Heart right ventricle (tissue), 16 donors: ENCODE measurements at regions not wholly inside any gene's neighbourhood (a gene's known extent, or its start where the extent isn't known, plus 50 kb on each side); places are given as distances from the start of the nearest gene placed in this dataset.

Experiments used
- ATAC-seq, 8 donors: fragments of 200-7000 bp; cut with Tn5 transposase; one replicate each; pipeline ENCODE4 v1.9.1; 2020; ENCODE audit warnings: mild to moderate bottlenecking in 8 of 8, moderate library complexity in 8 of 8, moderate number of reproducible peaks in 1 of 8
- DNase-seq, 2 donors: peaks; one replicate each; pipeline ENCODE4 v3.0.0-alpha.2; 2020
- H3K27ac ChIP-seq, 10 donors: fragments of 200-600 bp; sonication (generic) in 2 of 10; one replicate each; pipeline versions ENCODE4 v1.5.0 to v1.8.0; 2020 to 2022; ENCODE audit warnings: mild to moderate bottlenecking in 3 of 10
- H3K27me3 ChIP-seq, 7 donors: fragments of 200-600 bp; one replicate each; pipeline ENCODE4 v1.8.0; 2021 to 2022; ENCODE audit warnings: mild to moderate bottlenecking in 2 of 7
- H3K36me3 ChIP-seq, 9 donors: fragments of 200-600 bp; sonication (generic) in 1 of 9; one replicate each; pipeline versions ENCODE4 v1.5.0 to v1.8.0; 2020 to 2022; ENCODE audit warnings: mild to moderate bottlenecking in 2 of 9
- H3K4me1 ChIP-seq, 9 donors: fragments of 200-600 bp; sonication (generic) in 1 of 9; one replicate each; pipeline versions ENCODE4 v1.5.0 to v1.8.0; 2020 to 2022; ENCODE audit warnings: mild to moderate bottlenecking in 4 of 9
- H3K4me3 ChIP-seq, 10 donors: fragments of 200-600 bp; sonication (generic) in 2 of 10; one replicate each; pipeline versions ENCODE4 v1.5.0 to v1.8.0; 2020 to 2022; ENCODE audit warnings: mild to moderate bottlenecking in 7 of 10, moderate library complexity in 2 of 10
- H3K9me3 ChIP-seq, 11 donors: fragments of 200-600 bp in 10 of 11; sonication (generic) in 2 of 11; one replicate each; pipeline versions ENCODE4 v1.5.0 to v1.8.0; 2013 to 2022; ENCODE audit warnings: mild to moderate bottlenecking in 2 of 11, control low read depth in 1 of 11, moderate library complexity in 1 of 11
- CTCF ChIP-seq, 9 donors: fragments of 200-600 bp; sonication (generic) in 2 of 9; IDR thresholded peaks; one replicate each; pipeline versions ENCODE4 v1.5.0 to v1.8.0; 2021 to 2022; ENCODE audit warnings: antibody characterized with exemption in 9 of 9, mild to moderate bottlenecking in 5 of 9, moderate library complexity in 1 of 9
- WGBS, 2 donors: extraction: QIAGEN DNeasy Blood & Tissue Kit; methylation state at CpG; one replicate each; pipeline ENCODE4 v1.1.7; 2013; ENCODE audit warnings: inconsistent platforms in 1 of 2; 5-methylcytosine and 5-hydroxymethylcytosine counted together
- intact Hi-C, 10 donors: fragments of 100-400 bp; cut with DNase I; formaldehyde crosslinking; loops; one replicate each; pipeline versions ENCODE4 v1.11.1 to v1.14.2; 2022
- donor health status: Arrhythmogenic right ventricular cardiomyopathy.
- donor health status: ischemic (EF 13 %, LVEDD 7.1; RV severe dilation, severe dysfunction).
- donor health status: healthy with polysubstance abuse.
- donor health status: DM: no; HTN: yes; CAD: no.
- donor health status: DM: no; HTN: no; CAD: no.
- donor health status: ischemic (EF 25% LVEDD 6.9; RV normal size, moderate dysfunction).
- donor health status: ischemic (EF 25% LVEDD 5.7; RV mildly dilated, moderate dysfunction).
- donor health status: healthy.
- donor health status: DM: yes; HTN: yes; CAD: no.
- donor health status: Ischemic cardiomyopathy.
- donor health status: ischemic (EF 35%, LVEDD 5.7; RV mildly dilated, moderate dysfunction).
- donor health status: nonischemic (EF 11% LVEDD 7.7; RV severe dilation, severe dysfunction).
- donor health status: DM: yes; HTN: yes; CAD: no.
- donor health status: PGD.
- donor health status: ischemic (EF 29% LVEDD 5.4; RV normal size, mild dysfunction).
- donor health status: nonischemic (EF 23%, LVEDD 6.1; RV moderate dilation, normal function).

DNA sequence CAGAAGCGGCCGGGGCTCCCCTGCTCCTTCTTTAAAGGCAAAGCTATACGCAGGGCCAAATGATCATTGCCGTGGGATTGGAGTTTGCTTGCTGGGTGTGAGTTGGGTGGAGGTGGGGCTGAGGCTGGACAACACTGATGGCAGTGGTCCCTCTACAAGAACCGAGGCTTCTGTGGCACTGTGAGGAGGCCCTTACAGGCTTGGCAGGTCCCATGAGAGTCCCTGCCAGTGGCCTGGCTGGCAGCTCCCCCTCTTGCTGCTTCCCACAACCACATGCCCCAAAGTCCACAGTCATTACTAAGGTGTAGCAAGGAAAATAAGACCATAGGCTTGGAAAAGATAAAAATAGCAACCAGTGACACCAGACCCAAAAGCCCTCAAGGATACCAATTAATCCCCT is 98.4 kb downstream of the ANKRD10 start:
- DNase-seq: no peak
- H3K27me3 ChIP-seq: peaks cover 0 to 20% (median 12%) of the 10 kb centered on the region in 7 donors
- 67 to 71% methylated on average over 5 of the region's 5 CpGs for whole genome bisulfite sequencing, 2 donors
- no peak overlapping the region for H3K4me3 ChIP-seq
- no peak for TF ChIP-seq CTCF (IDR thresholded peaks at IDR 0.05)
- no peaks in the 10 kb centered on the region for H3K36me3 ChIP-seq
- intact Hi-C loops: loop anchor here (5.0 to 10.0 kb wide), 9 partner anchors 92 to 362 kb away; partner anchors contain the start of genes ANKRD10 (in 1 of the 10), CARS2 (in 1 of the 10) and ING1 (in 1 of the 10)
- ATAC-seq: peak in 2 of 8 donors; percentile 28 to 30
- H3K9me3 ChIP-seq: no peaks in the 10 kb centered on the region
- H3K27ac ChIP-seq: no peak overlapping the region
- H3K4me1 ChIP-seq: peaks cover 0 to 21% (median 10%) of the 10 kb centered on the region in 9 donors

- DNase-seq (no peak), ATAC-seq (no peak)
- Histone ChIP-seq H3K36me3 (no peaks in the 10 kb centered on the region), H3K27me3 (peaks cover 0 to 13% (median 7%) of the 10 kb centered on the region in 7 donors), H3K9me3 (no peaks in the 10 kb centered on the region), H3K4me1 (peaks cover 0 to 14% (median 6%) of the 10 kb centered on the region in 9 donors), H3K27ac (no peak overlapping the region), H3K4me3 (no peak overlapping the region)
- no peak for TF ChIP-seq CTCF (IDR thresholded peaks at IDR 0.05)
- 80 to 85% methylated on average over 3 of the region's 3 CpGs for WGBS, 2 donors
- intact Hi-C loops: loop anchor here (5.0 to 10.0 kb wide), 9 partner anchors 92 to 362 kb away; partner anchors contain the start of genes ANKRD10 (in 1 of the 10), CARS2 (in 1 of the 10) and ING1 (in 1 of the 10)
These were observed 97.7 kb downstream of the ANKRD10 start for GRCh38 chr13:110817143-110817542.

DNA sequence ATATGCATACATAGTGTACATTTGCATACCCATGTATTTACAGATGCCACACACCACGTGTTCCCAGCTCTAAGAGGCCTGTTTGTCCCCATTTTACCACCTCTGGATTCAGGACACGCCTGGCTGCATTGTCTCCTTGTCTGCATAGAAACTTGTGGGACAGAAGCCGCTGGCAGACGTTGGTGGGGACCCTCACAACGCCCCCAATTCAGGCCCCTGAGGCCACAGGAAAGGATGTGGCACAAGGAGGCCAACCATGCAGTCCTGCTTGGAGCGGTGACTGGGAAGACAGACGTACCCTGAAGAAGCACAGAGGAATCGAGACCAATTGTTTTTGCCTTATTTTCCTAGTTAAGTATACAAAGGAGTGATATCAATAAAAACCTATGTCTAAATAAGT is 96.1 kb downstream of the ANKRD10 start:
- peaks cover 0 to 5% (median 0%) of the 10 kb centered on the region in 7 donors for H3K27me3 ChIP-seq
- no peak overlapping the region for H3K4me3 ChIP-seq
- intact Hi-C loops: loop anchor here (1.0 to 10.0 kb wide), 12 partner anchors 94 to 364 kb away; partner anchors contain the start of genes ANKRD10 (in 1 of the 10), CARS2 (in 1 of the 10) and ING1 (in 1 of the 10)
- no peak overlapping the region for H3K27ac ChIP-seq
- no peaks in the 10 kb centered on the region for H3K9me3 ChIP-seq
- TF ChIP-seq CTCF (IDR thresholded peaks at IDR 0.05): no peak
- ATAC-seq (no peak), DNase-seq (no peak)
- peaks cover 0 to 8% (median 0%) of the 10 kb centered on the region in 9 donors for H3K4me1 ChIP-seq
- 81 to 82% methylated on average over 8 of the region's 8 CpGs for WGBS, 2 donors
- H3K36me3 ChIP-seq: no peaks in the 10 kb centered on the region

DNA sequence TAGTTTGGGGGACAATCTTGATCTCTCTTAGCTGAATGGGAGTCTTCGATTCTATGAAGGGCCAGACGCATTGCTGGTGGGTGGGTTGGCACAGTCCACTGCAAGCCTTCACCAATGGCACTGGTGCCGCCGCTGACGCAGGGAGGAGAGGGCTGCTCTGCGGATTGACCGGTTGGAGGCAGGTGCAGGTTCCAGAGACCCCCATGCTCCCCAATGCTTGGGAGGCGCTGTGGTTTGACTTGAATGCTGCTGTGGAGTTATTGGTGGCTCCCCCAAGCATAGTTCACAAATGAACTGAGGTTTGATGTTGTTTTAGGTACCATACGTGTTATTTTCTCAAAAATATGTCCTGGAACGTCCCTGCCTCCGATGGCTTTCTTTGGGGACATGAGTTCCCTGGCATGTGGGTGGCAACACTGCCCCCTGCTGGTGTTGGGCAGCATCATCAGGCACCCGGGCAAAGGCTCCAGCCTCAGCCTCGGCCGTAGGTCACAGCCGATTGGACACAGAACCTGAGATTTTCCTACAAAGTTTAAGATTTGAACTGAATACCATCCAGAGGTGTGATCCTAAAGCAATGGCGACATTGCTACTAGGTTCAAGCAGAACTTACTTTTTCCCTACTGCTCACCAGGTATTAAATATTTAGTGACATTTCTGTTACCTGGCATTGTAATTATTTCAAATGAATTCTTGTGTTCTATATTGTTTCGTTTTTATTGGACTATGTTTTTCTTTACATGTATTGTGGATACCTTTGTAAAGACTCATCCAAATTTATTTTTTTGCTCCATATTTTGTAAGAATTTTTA is 95.5 kb downstream of the ANKRD10 start:
- peak; percentile 69 to 81 for DNase-seq
- Histone ChIP-seq H3K9me3 (no peaks in the 10 kb centered on the region), H3K36me3 (no peaks in the 10 kb centered on the region), H3K4me1 (peaks cover 0 to 8% (median 0%) of the 10 kb centered on the region in 9 donors), H3K4me3 (no peak overlapping the region), H3K27ac (no peak overlapping the region), H3K27me3 (no peaks in the 10 kb centered on the region)
- TF ChIP-seq CTCF (IDR thresholded peaks at IDR 0.05): peak; percentile 82 to 99 (median 98)
- ATAC-seq: peak; percentile 87 to 95 (median 92)
- intact Hi-C loops: loop anchor here (1.0 to 10.0 kb wide), 12 partner anchors 95 to 365 kb away; partner anchors contain the start of genes ANKRD10 (in 1 of the 10), CARS2 (in 1 of the 10) and ING1 (in 1 of the 10)
- 29 to 30% methylated on average over 17 of the region's 17 CpGs for WGBS, 2 donors
